ENCODE measurements at regions not wholly inside any gene's neighbourhood (a gene's known extent, or its start where the extent isn't known, plus 50 kb on each side); places are given as distances from the start of the nearest gene placed in this dataset.

DNA sequence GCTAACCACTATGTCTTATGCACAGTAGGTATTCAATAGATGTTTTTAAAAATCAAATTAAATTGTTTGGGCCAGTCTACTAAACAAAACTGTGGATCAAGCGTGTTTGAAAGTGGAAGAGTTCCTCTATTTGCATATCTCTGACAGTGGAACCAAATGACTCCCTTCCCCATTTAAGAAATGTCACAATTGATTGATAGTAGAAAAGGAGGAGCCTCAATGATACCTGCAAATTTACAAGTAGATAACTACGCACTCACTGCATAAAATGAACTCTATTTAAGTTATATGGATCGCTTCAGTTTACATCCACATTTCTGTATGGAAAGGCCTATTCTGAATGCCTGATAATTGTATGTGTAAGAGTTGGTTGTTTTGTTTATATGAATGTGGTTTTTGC is 163.3 kb upstream of the MTPN start:
- Histone ChIP-seq H3K4me1 (ENCODE audit: control insufficient read depth in 1 of 2, insufficient read depth in 2 of 2, low read length in 2 of 2) (peaks cover 0 to 10% of the 10 kb centered on the region in 2 donors), H3K4me3 (ENCODE audit: low read depth in 1 of 2, low read length in 2 of 2) (no peak overlapping the region), H3K9me3 (ENCODE audit: control insufficient read depth in 1 of 2, low read length in 2 of 2) (no peaks in the 10 kb centered on the region)

DNA sequence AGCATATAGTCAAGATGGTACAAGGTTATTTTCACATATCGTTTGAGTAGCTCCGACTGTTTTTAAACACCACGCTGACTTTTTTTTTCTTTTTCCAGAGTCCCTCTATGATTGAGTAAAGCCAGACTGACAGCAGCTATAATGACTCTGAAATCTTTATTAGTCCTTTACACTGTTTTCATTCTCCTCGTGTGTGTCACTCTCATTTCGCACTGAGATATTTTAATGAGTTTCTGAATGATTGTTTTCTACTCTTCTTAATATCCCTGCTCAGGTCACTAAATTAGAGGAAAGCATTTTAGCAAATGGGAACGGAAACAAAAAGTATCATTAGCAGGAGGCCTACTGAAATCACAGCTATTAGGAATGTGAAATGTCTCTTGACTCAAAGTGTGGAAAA is 162.3 kb upstream of the MTPN start:
- Histone ChIP-seq H3K36me3 (ENCODE audit: control insufficient read depth in 1 of 2, insufficient read depth in 2 of 2, low read length in 2 of 2) (no peaks in the 10 kb centered on the region), H3K27ac (ENCODE audit: low read length) (no peak overlapping the region), H3K9me3 (ENCODE audit: control insufficient read depth in 1 of 2, low read length in 2 of 2) (no peaks in the 10 kb centered on the region), H3K4me3 (ENCODE audit: low read depth in 1 of 2, low read length in 2 of 2) (no peak overlapping the region), H3K4me1 (ENCODE audit: control insufficient read depth in 1 of 2, insufficient read depth in 2 of 2, low read length in 2 of 2) (peaks cover 0 to 10% of the 10 kb centered on the region in 2 donors), H3K27me3 (ENCODE audit: low read depth, low read length) (no peaks in the 10 kb centered on the region)

More for the DNA sequence above, 163.3 kb upstream of the MTPN start:
- Histone ChIP-seq H3K27me3 (ENCODE audit: low read depth, low read length) (no peaks in the 10 kb centered on the region), H3K27ac (ENCODE audit: low read length) (no peak overlapping the region), H3K36me3 (ENCODE audit: control insufficient read depth in 1 of 2, insufficient read depth in 2 of 2, low read length in 2 of 2) (no peaks in the 10 kb centered on the region)

DNA sequence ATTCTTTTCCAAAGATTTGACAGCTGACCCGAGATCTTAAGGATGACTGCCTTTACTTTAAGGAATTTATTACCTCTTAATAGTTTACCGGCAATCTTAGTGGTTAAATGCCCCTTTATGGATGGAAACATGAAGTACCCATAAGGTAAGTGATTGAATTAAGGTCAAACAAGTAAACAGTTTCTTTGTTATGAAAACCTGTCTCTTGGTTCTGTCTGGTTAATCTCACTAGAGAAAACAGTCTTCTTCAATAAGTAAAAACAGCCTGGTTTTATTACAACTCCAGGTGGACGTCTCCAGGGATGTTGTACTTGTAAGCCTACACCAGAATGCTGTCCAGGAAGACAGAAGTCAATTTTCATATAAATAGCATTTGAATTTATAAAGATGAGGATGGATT is 161.8 kb upstream of the MTPN start:
- H3K4me3 ChIP-seq (ENCODE audit: low read depth in 1 of 2, low read length in 2 of 2): no peak overlapping the region
- no peaks in the 10 kb centered on the region for H3K36me3 ChIP-seq (ENCODE audit: control insufficient read depth in 1 of 2, insufficient read depth in 2 of 2, low read length in 2 of 2)
- H3K27ac ChIP-seq (ENCODE audit: low read length): no peak overlapping the region
- H3K9me3 ChIP-seq (ENCODE audit: control insufficient read depth in 1 of 2, low read length in 2 of 2): no peaks in the 10 kb centered on the region
- peaks cover 0 to 11% of the 10 kb centered on the region in 2 donors for H3K4me1 ChIP-seq (ENCODE audit: control insufficient read depth in 1 of 2, insufficient read depth in 2 of 2, low read length in 2 of 2)
- H3K27me3 ChIP-seq (ENCODE audit: low read depth, low read length): no peaks in the 10 kb centered on the region

DNA sequence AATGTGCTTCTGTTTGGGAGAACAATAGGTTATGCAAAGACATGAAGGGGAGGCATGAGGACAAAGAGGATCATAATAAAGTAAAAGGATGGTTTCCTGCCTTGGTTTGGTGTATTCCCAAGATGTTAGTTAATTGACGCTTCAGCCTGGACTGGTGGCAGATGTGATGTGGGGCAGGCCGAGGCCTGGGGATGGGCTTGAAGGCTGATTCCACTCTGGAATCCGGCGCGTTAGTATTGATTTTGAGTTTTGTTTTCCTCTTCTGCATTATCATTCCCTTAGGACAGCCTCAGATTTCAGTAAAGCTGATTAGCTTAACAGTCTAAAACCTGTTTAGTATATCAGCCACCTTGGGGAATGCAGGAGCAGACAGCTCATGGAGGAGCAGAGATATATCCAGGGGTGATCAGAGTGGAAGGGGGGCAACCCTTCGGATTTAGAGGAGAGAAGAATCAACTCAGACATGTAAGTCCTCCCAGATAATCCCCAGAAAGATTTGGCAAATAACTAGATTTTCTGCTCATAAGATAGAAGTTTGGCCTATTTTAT is 159.8 kb upstream of the MTPN start:
- no peaks in the 10 kb centered on the region for H3K9me3 ChIP-seq (ENCODE audit: control insufficient read depth in 1 of 2, low read length in 2 of 2)
- no peak overlapping the region for H3K27ac ChIP-seq (ENCODE audit: low read length)
- no peak overlapping the region for H3K4me3 ChIP-seq (ENCODE audit: low read depth in 1 of 2, low read length in 2 of 2)
- H3K36me3 ChIP-seq (ENCODE audit: control insufficient read depth in 1 of 2, insufficient read depth in 2 of 2, low read length in 2 of 2): no peaks in the 10 kb centered on the region
- no peaks in the 10 kb centered on the region for H3K27me3 ChIP-seq (ENCODE audit: low read depth, low read length)
- peaks cover 0 to 14% of the 10 kb centered on the region in 2 donors for H3K4me1 ChIP-seq (ENCODE audit: control insufficient read depth in 1 of 2, insufficient read depth in 2 of 2, low read length in 2 of 2)

DNA sequence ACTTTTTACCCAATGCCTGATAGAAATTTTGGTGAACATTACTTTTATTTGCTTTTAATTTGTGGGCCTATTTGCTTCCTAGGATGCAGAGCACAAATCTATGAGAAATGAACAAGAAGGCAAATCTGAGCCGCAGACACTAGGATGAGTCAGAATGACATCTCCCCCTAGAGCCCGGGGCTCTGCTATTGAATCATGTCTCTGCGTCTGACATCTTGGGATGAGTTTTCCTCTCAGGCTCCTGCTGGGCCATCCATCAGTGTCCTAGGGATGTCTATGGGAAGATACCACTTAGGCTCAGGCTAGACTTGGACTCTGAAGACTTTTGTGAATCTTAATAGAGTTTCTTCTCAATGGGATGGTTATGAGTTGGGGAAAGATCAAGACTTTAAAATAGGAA is 157.3 kb upstream of the MTPN start:
- peaks cover 0 to 11% of the 10 kb centered on the region in 2 donors for H3K4me1 ChIP-seq (ENCODE audit: control insufficient read depth in 1 of 2, insufficient read depth in 2 of 2, low read length in 2 of 2)
- H3K36me3 ChIP-seq (ENCODE audit: control insufficient read depth in 1 of 2, insufficient read depth in 2 of 2, low read length in 2 of 2): no peaks in the 10 kb centered on the region
- H3K27ac ChIP-seq (ENCODE audit: low read length): no peak overlapping the region
- H3K4me3 ChIP-seq (ENCODE audit: low read depth in 1 of 2, low read length in 2 of 2): no peak overlapping the region
- H3K9me3 ChIP-seq (ENCODE audit: control insufficient read depth in 1 of 2, low read length in 2 of 2): no peaks in the 10 kb centered on the region
- no peaks in the 10 kb centered on the region for H3K27me3 ChIP-seq (ENCODE audit: low read depth, low read length)

DNA sequence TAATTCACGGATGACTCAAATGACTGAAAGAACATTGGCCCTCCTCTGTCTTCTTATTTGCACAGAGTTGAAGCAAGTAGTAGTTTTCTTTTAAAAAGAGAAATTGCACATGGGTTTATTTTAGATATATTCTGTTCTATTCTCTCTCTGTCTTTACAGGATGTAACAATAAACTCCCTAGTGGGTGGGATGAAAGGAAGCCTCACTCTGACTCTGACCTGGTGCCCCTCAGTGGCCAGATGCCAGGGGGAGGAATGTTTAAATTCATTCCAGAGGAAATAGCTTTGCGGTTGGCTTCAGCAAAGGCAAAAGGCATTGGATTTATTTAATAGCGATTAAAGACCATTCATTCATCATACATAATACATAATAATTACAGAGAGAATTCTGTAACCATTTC is 156.4 kb upstream of the MTPN start:
- no peak overlapping the region for H3K4me3 ChIP-seq (ENCODE audit: low read depth in 1 of 2, low read length in 2 of 2)
- peaks cover 0 to 6% of the 10 kb centered on the region in 2 donors for H3K4me1 ChIP-seq (ENCODE audit: control insufficient read depth in 1 of 2, insufficient read depth in 2 of 2, low read length in 2 of 2)
- no peaks in the 10 kb centered on the region for H3K27me3 ChIP-seq (ENCODE audit: low read depth, low read length)
- no peaks in the 10 kb centered on the region for H3K9me3 ChIP-seq (ENCODE audit: control insufficient read depth in 1 of 2, low read length in 2 of 2)
- H3K27ac ChIP-seq (ENCODE audit: low read length): no peak overlapping the region
- H3K36me3 ChIP-seq (ENCODE audit: control insufficient read depth in 1 of 2, insufficient read depth in 2 of 2, low read length in 2 of 2): no peaks in the 10 kb centered on the region

DNA sequence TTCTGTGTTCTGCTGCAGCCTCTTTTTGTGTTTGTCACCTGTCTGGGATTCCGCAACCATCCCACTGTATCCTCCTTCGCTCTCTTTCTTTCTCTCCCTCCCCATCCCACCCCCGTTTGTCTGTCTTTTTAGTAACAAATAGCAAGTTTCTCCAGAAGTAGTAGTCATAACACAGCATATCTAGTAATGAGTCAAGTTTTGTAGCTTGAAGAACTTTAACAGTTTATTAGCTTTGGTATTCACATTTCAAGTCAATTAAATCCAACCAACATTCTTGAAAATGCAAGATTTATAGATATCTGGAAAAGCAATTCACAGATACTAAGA is 154.1 kb upstream of the MTPN start:
- Histone ChIP-seq H3K9me3 (ENCODE audit: control insufficient read depth in 1 of 2, low read length in 2 of 2) (no peaks in the 10 kb centered on the region), H3K27me3 (ENCODE audit: low read depth, low read length) (no peaks in the 10 kb centered on the region), H3K27ac (ENCODE audit: low read length) (no peak overlapping the region), H3K4me3 (ENCODE audit: low read depth in 1 of 2, low read length in 2 of 2) (no peak overlapping the region), H3K4me1 (ENCODE audit: control insufficient read depth in 1 of 2, insufficient read depth in 2 of 2, low read length in 2 of 2) (peaks cover 0 to 4% of the 10 kb centered on the region in 2 donors), H3K36me3 (ENCODE audit: control insufficient read depth in 1 of 2, insufficient read depth in 2 of 2, low read length in 2 of 2) (no peaks in the 10 kb centered on the region)

DNA sequence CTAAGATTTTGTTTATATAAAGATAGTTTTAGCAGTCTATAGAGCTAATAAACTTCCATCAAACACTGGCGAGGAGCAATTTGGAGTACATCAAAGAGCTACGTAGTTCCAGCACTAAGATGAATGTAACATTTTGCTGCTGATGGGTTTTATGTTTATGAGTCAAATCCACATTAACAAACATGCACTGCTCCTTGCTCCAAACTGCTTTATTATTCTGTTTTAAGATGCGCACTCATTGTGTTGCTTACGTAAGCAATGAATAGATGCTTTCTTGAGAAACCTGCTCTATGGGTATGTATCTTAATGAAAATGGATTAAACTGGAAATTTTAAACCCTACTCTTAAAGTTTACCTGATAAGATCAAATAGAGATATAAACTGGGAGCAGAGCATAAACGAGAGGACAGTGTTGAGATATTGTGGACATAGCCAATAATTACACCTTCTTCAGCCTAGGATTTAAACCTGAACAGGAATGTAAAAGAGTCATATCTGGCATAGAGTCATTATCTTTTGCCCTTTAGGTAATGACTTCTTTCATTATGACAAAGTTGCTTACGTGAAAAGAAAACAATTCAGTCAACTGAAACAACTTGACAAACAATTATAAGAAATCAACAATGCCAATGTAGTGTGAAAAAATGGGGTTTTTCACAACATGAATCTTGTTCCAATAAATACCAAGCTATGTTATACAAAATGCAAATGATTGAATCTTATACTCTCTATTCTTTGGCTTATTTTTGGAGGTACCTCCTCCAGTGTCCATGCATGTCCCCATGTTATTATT is 153.5 kb upstream of the MTPN start:
- no peak overlapping the region for H3K27ac ChIP-seq (ENCODE audit: low read length)

DNA sequence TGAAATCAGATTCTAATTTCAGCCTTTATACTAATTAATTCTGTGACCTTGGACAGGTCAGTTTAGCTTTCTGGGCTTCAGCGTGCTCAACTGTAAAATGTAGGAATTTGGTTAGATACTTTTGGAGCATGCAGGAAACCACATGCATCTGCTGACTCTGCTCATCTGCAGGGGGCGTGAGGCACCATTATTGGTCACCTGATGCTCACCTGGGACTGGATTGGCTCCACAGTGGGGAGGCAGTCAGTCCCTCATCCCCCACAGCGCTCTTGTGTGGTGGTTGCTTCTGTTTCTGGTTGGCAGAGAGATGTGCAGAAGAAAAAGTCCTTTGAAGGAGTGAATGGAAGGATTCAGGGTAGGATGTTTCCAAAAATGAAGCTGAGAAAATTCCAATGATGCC is 150.9 kb upstream of the MTPN start:
- Histone ChIP-seq H3K9me3 (ENCODE audit: control insufficient read depth in 1 of 2, low read length in 2 of 2) (no peaks in the 10 kb centered on the region), H3K27me3 (ENCODE audit: low read depth, low read length) (no peaks in the 10 kb centered on the region), H3K27ac (ENCODE audit: low read length) (no peak overlapping the region), H3K4me3 (ENCODE audit: low read depth in 1 of 2, low read length in 2 of 2) (no peak overlapping the region), H3K4me1 (ENCODE audit: control insufficient read depth in 1 of 2, insufficient read depth in 2 of 2, low read length in 2 of 2) (no peaks in the 10 kb centered on the region), H3K36me3 (ENCODE audit: control insufficient read depth in 1 of 2, insufficient read depth in 2 of 2, low read length in 2 of 2) (no peaks in the 10 kb centered on the region)

More for the DNA sequence above, 153.5 kb upstream of the MTPN start:
- Histone ChIP-seq H3K27me3 (ENCODE audit: low read depth, low read length) (no peaks in the 10 kb centered on the region), H3K4me3 (ENCODE audit: low read depth in 1 of 2, low read length in 2 of 2) (no peak overlapping the region), H3K36me3 (ENCODE audit: control insufficient read depth in 1 of 2, insufficient read depth in 2 of 2, low read length in 2 of 2) (no peaks in the 10 kb centered on the region), H3K4me1 (ENCODE audit: control insufficient read depth in 1 of 2, insufficient read depth in 2 of 2, low read length in 2 of 2) (peaks cover 0 to 4% of the 10 kb centered on the region in 2 donors), H3K9me3 (ENCODE audit: control insufficient read depth in 1 of 2, low read length in 2 of 2) (no peaks in the 10 kb centered on the region)

DNA sequence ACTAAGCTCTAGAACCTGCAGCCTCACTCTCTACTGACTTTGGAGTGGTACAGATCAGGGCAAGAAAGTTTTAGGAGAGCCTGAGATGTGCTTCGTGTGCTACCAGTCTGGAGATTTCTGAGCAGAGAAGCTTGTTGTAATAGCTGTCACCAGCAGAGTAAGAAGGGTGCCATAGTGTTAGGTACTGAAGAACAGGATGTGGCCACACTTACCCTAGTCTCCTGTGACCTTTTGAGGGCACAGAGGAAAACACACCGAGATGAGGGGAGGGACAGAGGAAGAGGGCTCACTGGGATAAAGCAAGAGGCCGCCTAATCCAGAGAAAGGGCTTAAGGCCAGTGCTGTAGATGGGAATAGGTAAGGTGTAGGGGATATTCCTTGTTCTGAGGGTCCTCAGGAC is 146.2 kb upstream of the MTPN start:
- no peak overlapping the region for H3K27ac ChIP-seq (ENCODE audit: low read length)
- no peaks in the 10 kb centered on the region for H3K4me1 ChIP-seq (ENCODE audit: control insufficient read depth in 1 of 2, insufficient read depth in 2 of 2, low read length in 2 of 2)
- H3K9me3 ChIP-seq (ENCODE audit: control insufficient read depth in 1 of 2, low read length in 2 of 2): no peaks in the 10 kb centered on the region
- H3K27me3 ChIP-seq (ENCODE audit: low read depth, low read length): no peaks in the 10 kb centered on the region
- H3K4me3 ChIP-seq (ENCODE audit: low read depth in 1 of 2, low read length in 2 of 2): no peak overlapping the region
- no peaks in the 10 kb centered on the region for H3K36me3 ChIP-seq (ENCODE audit: control insufficient read depth in 1 of 2, insufficient read depth in 2 of 2, low read length in 2 of 2)

DNA sequence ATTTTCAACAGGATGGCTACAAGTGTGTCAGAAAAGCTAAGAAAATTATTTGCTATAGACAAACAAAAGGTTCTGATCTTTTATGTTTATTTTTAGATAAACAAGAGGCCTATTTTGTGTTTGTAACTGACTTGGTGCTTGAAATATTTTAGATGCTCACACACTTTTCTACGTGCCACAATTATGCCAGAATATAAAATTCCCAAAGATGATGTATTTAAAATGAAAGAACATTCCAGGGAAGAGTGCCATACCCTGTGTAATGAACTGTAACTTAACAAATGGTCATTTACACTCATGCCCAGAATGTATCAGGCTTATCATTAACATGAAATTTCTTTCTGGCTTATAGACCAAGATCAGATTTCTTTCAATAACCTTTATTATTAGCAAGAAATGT is 144.9 kb upstream of the MTPN start:
- Histone ChIP-seq H3K4me3 (ENCODE audit: low read depth in 1 of 2, low read length in 2 of 2) (no peak overlapping the region), H3K9me3 (ENCODE audit: control insufficient read depth in 1 of 2, low read length in 2 of 2) (no peaks in the 10 kb centered on the region), H3K27me3 (ENCODE audit: low read depth, low read length) (no peaks in the 10 kb centered on the region), H3K4me1 (ENCODE audit: control insufficient read depth in 1 of 2, insufficient read depth in 2 of 2, low read length in 2 of 2) (no peaks in the 10 kb centered on the region), H3K27ac (ENCODE audit: low read length) (no peak overlapping the region), H3K36me3 (ENCODE audit: control insufficient read depth in 1 of 2, insufficient read depth in 2 of 2, low read length in 2 of 2) (no peaks in the 10 kb centered on the region)

DNA sequence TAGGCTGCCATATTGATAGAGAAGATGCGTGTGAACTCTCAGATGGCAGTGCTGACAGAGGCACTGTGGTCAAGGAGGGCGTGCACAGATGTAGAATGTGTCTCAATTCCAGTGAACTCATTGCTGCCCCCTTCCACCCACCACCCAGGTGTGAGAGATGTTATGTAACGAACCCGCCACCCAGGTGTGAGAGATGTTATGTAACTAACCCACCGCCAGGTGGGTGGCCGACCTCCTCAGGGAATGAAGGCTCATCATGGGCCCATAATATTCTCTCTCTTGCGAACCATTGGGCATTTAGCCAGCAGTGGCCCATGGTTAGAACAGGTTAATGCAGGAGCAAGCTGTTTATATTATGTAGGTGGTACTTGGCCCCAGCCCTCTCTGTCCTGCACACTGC is 140.4 kb upstream of the MTPN start:
- H3K4me3 ChIP-seq (ENCODE audit: low read depth in 1 of 2, low read length in 2 of 2): no peak overlapping the region
- no peaks in the 10 kb centered on the region for H3K4me1 ChIP-seq (ENCODE audit: control insufficient read depth in 1 of 2, insufficient read depth in 2 of 2, low read length in 2 of 2)

More for the DNA sequence above, 140.4 kb upstream of the MTPN start:
- H3K27ac ChIP-seq (ENCODE audit: low read length): no peak overlapping the region
- H3K27me3 ChIP-seq (ENCODE audit: low read depth, low read length): no peaks in the 10 kb centered on the region
- no peaks in the 10 kb centered on the region for H3K9me3 ChIP-seq (ENCODE audit: control insufficient read depth in 1 of 2, low read length in 2 of 2)
- H3K36me3 ChIP-seq (ENCODE audit: control insufficient read depth in 1 of 2, insufficient read depth in 2 of 2, low read length in 2 of 2): no peaks in the 10 kb centered on the region
